ENCODE measurements at regions not wholly inside any gene's neighbourhood (a gene's known extent, or its start where the extent isn't known, plus 50 kb on each side); places are given as distances from the start of the nearest gene placed in this dataset.

DNA sequence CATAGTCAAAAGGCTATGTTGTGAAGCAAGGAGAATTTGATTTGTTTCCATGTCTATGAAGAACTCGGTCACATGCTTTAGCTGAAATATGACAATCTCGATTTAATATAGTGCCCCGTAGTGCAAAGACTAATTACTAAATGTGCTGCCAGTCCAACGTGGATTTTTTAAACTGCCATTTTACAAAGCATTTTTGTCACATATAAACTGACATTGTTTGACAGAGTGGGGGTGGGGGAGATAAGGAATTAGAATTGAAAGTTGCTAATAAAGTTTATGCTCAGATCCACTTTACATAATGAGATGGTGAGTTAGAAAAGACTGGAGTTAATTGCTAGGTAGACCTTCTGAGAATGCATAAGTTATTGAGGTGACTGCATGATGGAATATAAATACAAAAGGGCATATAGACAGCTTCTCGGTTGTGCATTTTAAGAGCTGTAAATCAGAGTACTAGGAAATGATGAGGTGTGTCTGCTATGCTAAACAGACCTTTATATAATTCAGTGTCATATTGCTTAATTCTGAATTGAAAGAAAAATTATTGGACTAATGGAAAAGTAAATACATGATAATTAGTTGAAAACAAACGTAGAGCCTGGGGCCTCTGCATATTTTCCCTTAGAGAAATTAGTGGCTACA lies 158.9 kb upstream of the MTNR1B start:
- POLR2A ChIA-PET, result no interaction called here
- CTCF ChIA-PET, result no interaction called here
- no peak for TF ChIP-seq HDGF (IDR thresholded peaks at IDR 0.05; ENCODE audit: borderline replicate concordance)
- TF ChIP-seq, protein P1, sequence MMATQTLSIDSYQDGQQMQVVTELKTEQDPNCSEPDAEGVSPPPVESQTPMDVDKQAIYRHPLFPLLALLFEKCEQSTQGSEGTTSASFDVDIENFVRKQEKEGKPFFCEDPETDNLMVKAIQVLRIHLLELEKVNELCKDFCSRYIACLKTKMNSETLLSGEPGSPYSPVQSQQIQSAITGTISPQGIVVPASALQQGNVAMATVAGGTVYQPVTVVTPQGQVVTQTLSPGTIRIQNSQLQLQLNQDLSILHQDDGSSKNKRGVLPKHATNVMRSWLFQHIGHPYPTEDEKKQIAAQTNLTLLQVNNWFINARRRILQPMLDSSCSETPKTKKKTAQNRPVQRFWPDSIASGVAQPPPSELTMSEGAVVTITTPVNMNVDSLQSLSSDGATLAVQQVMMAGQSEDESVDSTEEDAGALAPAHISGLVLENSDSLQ (IDR thresholded peaks at IDR 0.05), result peak; percentile 54
- DNase-seq (ENCODE audit: extremely low spot score), result no peak

DNA sequence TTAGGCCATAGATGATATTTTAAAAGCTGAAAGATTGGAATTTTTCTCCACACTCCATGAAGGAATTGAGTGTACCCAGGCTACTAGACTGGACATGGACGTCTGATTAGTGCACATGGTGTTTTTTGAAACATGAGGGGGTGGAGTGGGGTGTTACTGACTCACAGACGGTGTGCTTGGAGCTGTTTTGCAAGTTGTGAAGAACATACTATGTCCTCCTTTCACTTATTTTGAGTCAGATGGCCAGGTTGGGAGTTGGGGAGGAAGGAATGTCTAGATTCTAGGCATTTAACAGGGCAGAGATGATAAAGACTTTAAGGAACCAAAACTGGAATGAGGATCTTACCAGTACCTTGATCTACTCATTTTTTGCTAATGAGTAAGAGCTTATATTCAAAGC lies 158.1 kb upstream of the MTNR1B start:
- ChIA-PET CTCF (no interaction called here), POLR2A (no interaction called here)
- TF ChIP-seq FOXM1 (IDR thresholded peaks at IDR 0.05; ENCODE audit: borderline replicate concordance) (no peak), CTBP1 (IDR thresholded peaks at IDR 0.05; ENCODE audit: borderline replicate concordance) (no peak), FOXA1 (IDR thresholded peaks at IDR 0.05) (no peak), TARDBP (IDR thresholded peaks at IDR 0.05) (no peak), L3MBTL2 (conservative IDR thresholded peaks at IDR 0.05) (no peak), ARNT (IDR thresholded peaks at IDR 0.05) (no peak), LEF1 (IDR thresholded peaks at IDR 0.05; ENCODE audit: borderline replicate concordance) (no peak), BHLHE40 (IDR thresholded peaks at IDR 0.05; ENCODE audit: borderline replicate concordance) (no peak), NFRKB (IDR thresholded peaks at IDR 0.05) (no peak)
- TF ChIP-seq, protein P1 (IDR thresholded peaks at IDR 0.05), result no peak

DNA sequence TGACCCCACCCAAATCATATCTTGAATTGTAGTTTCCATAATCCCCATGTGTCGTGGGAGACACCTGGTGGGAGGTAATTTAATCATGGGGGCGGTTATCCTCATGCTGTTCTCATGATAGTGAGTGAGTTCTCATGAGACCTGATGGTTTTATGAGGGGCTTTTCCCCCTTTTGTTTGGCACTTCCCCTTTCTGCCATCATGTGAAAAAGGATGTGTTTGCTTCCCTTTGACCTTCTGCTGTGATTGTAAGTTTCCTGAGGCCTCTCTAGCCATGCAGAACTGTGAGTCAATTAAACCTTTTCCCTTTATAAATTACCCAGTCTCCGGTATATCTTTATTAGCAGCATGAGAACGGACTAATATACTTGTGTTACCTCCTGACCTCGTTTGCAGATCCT lies 156.6 kb upstream of the MTNR1B start:
- ChIA-PET POLR2A (no interaction called here), CTCF (no interaction called here)
- DNase-seq (ENCODE audit: extremely low spot score), result no peak
- TF ChIP-seq CTBP1 (IDR thresholded peaks at IDR 0.05; ENCODE audit: borderline replicate concordance), result no peak
- TF ChIP-seq FOXK2 (IDR thresholded peaks at IDR 0.05), result no peak
- TF ChIP-seq, protein P1 (IDR thresholded peaks at IDR 0.05), result no peak
- no peak for TF ChIP-seq LEF1 (IDR thresholded peaks at IDR 0.05; ENCODE audit: borderline replicate concordance)
- TF ChIP-seq ARNT (IDR thresholded peaks at IDR 0.05), result no peak
- TF ChIP-seq BHLHE40 (IDR thresholded peaks at IDR 0.05; ENCODE audit: borderline replicate concordance), result no peak
- TF ChIP-seq SP1 (IDR thresholded peaks at IDR 0.05), result no peak
- no peak for TF ChIP-seq ZNF384 (IDR thresholded peaks at IDR 0.05)
- TF ChIP-seq ELF4 (IDR thresholded peaks at IDR 0.05), result no peak
- TF ChIP-seq FOXM1 (IDR thresholded peaks at IDR 0.05; ENCODE audit: borderline replicate concordance), result no peak
- TF ChIP-seq SUZ12 (IDR thresholded peaks at IDR 0.05), result no peak
- no peak for TF ChIP-seq TARDBP (IDR thresholded peaks at IDR 0.05)

More for the DNA sequence above, 158.1 kb upstream of the MTNR1B start:
- no peak for DNase-seq (ENCODE audit: extremely low spot score)

DNA sequence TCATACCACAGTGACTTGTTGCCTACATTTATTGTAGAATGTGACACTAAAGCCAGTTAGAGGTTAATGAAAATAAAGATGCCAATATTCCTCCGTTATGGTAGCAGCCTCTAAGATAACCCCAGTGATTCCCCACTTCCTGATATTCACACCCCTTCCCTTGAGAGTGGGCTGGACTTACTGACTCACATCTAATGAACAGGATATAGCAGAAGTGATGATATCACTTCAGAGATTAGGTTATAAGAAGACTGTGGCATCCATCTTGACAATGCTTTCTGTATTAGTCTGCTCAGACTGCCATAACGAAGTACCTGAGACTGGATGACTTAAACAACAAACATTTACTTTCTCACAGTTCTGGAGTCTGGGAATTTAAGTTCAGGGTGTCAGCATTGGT lies 149.6 kb upstream of the MTNR1B start:
- no peak for TF ChIP-seq HDGF (IDR thresholded peaks at IDR 0.05; ENCODE audit: borderline replicate concordance)
- TF ChIP-seq BHLHE40 (IDR thresholded peaks at IDR 0.05; ENCODE audit: borderline replicate concordance), result no peak
- TF ChIP-seq FOXA1 (IDR thresholded peaks at IDR 0.05), result no peak
- TF ChIP-seq SUZ12 (IDR thresholded peaks at IDR 0.05), result no peak
- TF ChIP-seq LEF1 (IDR thresholded peaks at IDR 0.05; ENCODE audit: borderline replicate concordance), result no peak
- no peak for TF ChIP-seq TARDBP (IDR thresholded peaks at IDR 0.05)
- TF ChIP-seq ELF4 (IDR thresholded peaks at IDR 0.05), result no peak
- TF ChIP-seq, protein P1 (IDR thresholded peaks at IDR 0.05), result no peak
- DNase-seq (ENCODE audit: extremely low spot score), result no peak
- CTCF ChIA-PET, result no interaction called here
- POLR2A ChIA-PET, result no interaction called here

DNA sequence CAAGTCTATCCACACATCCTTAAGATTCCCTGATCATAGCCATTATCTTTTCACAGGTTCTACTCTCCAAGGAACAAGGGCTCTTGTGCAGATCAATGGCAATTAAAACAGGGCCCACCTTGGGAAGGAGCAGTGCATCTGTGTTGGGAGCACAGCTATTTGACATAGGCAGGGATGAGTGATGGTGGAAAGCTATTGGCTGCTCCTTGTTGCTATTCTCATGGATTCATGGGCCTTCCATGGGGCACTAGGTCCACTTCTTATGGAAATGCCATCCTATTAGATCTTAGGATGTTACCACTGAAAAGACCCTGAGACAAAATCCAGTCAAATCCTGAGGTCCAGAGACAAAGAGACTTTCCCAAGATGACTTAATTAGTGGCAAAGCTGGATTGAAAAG lies 148.6 kb upstream of the MTNR1B start:
- ChIA-PET POLR2A (no interaction called here), CTCF (no interaction called here)
- TF ChIP-seq LEF1 (IDR thresholded peaks at IDR 0.05; ENCODE audit: borderline replicate concordance) (no peak), HDGF (IDR thresholded peaks at IDR 0.05; ENCODE audit: borderline replicate concordance) (no peak), BHLHE40 (IDR thresholded peaks at IDR 0.05; ENCODE audit: borderline replicate concordance) (no peak), ZNF384 (IDR thresholded peaks at IDR 0.05) (no peak), L3MBTL2 (conservative IDR thresholded peaks at IDR 0.05) (no peak), SUZ12 (IDR thresholded peaks at IDR 0.05) (no peak), TARDBP (IDR thresholded peaks at IDR 0.05) (no peak), ARNT (IDR thresholded peaks at IDR 0.05) (no peak), SP1 (IDR thresholded peaks at IDR 0.05) (no peak), ELF4 (IDR thresholded peaks at IDR 0.05) (no peak), FOXM1 (IDR thresholded peaks at IDR 0.05; ENCODE audit: borderline replicate concordance) (no peak), CTBP1 (IDR thresholded peaks at IDR 0.05; ENCODE audit: borderline replicate concordance) (no peak), FOXA1 (IDR thresholded peaks at IDR 0.05) (no peak), FOXK2 (IDR thresholded peaks at IDR 0.05) (no peak), NFRKB (IDR thresholded peaks at IDR 0.05) (no peak)
- TF ChIP-seq, protein P1 (IDR thresholded peaks at IDR 0.05), result no peak
- DNase-seq (ENCODE audit: extremely low spot score), result no peak

All from HEK293T (cell line).